Vagina (tissue), 2 donors: ENCODE measurements at regions not wholly inside any gene's neighbourhood (a gene's known extent, or its start where the extent isn't known, plus 50 kb on each side); places are given as distances from the start of the nearest gene placed in this dataset.

Source experiments
- POLR2A ChIP-seq, 2 donors: fragments of 450-650 bp; IDR thresholded peaks; one replicate each; pipeline ENCODE4 v1.6.1; 2017; ENCODE audit warnings: antibody characterized with exemption in 2 of 2, mild to moderate bottlenecking in 2 of 2, moderate library complexity in 2 of 2
- TF ChIP-seq, protein P1 (sequence below), 3 experiments: fragments of 450-650 bp in 2 of 3; fragments of 200-600 bp in 1 of 3; sonication (generic) in 1 of 3; IDR thresholded peaks; one replicate each; pipeline ENCODE4 v1.5.1; 2017 to 2019; ENCODE audit warnings: antibody characterized with exemption in 3 of 3, mild to moderate bottlenecking in 2 of 3, moderate library complexity in 2 of 3

GRCh38 chr19:31125071-31125470 is 224.2 kb downstream of the TSHZ3 start:
- TF ChIP-seq POLR2A (IDR thresholded peaks at IDR 0.05), result no peak
- TF ChIP-seq, protein P1, sequence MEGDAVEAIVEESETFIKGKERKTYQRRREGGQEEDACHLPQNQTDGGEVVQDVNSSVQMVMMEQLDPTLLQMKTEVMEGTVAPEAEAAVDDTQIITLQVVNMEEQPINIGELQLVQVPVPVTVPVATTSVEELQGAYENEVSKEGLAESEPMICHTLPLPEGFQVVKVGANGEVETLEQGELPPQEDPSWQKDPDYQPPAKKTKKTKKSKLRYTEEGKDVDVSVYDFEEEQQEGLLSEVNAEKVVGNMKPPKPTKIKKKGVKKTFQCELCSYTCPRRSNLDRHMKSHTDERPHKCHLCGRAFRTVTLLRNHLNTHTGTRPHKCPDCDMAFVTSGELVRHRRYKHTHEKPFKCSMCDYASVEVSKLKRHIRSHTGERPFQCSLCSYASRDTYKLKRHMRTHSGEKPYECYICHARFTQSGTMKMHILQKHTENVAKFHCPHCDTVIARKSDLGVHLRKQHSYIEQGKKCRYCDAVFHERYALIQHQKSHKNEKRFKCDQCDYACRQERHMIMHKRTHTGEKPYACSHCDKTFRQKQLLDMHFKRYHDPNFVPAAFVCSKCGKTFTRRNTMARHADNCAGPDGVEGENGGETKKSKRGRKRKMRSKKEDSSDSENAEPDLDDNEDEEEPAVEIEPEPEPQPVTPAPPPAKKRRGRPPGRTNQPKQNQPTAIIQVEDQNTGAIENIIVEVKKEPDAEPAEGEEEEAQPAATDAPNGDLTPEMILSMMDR (IDR thresholded peaks at IDR 0.05), result no peak
